GM23338 (cell line): ENCODE measurements at regions not wholly inside any gene's neighbourhood (a gene's known extent, or its start where the extent isn't known, plus 50 kb on each side); places are given as distances from the start of the nearest gene placed in this dataset.

Experiments used
- ATAC-seq: fragments of 200-7000 bp; cut with Tn5 transposase; 3 replicates; pipeline ENCODE4 v1.9.1; 2020
- DNase-seq: peaks from one replicate; pipeline ENCODE4 v3.0.0-alpha.2; 2015; ENCODE audit warnings: low spot score
- H2AFZ ChIP-seq: fragments of 200-600 bp; sonication (generic); 2 replicates; pipeline ENCODE4 v1.8.0; 2016; ENCODE audit warnings: antibody characterized with exemption, mild to moderate bottlenecking, moderate library complexity
- H3F3A ChIP-seq: fragments of 200-600 bp; sonication (generic); replicated peaks from 2 replicates; pipeline ENCODE4 v1.8.0; 2017; ENCODE audit warnings: antibody characterized with exemption, mixed run types, low read depth
- H3K27ac ChIP-seq: fragments of 200-600 bp; sonication (generic); 2 replicates; pipeline ENCODE4 v1.6.1; 2016; ENCODE audit warnings: low read depth
- H3K27me3 ChIP-seq: fragments of 200-600 bp; sonication (generic); 2 replicates; pipeline ENCODE4 v1.8.0; 2016; ENCODE audit warnings: mild to moderate bottlenecking, mixed run types, moderate library complexity; ENCODE audit not compliant: insufficient read depth
- H3K36me3 ChIP-seq: fragments of 200-600 bp; sonication (generic); 2 replicates; pipeline ENCODE4 v1.8.0; 2016; ENCODE audit warnings: mild to moderate bottlenecking; ENCODE audit not compliant: insufficient read depth
- H3K4me1 ChIP-seq: fragments of 200-600 bp; sonication (generic); 2 replicates; pipeline ENCODE4 v1.8.0; 2016; ENCODE audit warnings: mild to moderate bottlenecking, moderate library complexity; ENCODE audit not compliant: insufficient read depth
- H3K4me2 ChIP-seq: fragments of 200-600 bp; sonication (generic); 2 replicates; pipeline ENCODE4 v1.7.1; 2017; ENCODE audit warnings: mixed run types
- H3K4me3 ChIP-seq: fragments of 200-600 bp; sonication (generic); 2 replicates; pipeline ENCODE4 v1.6.1; 2016; ENCODE audit warnings: mixed run types
- H3K79me2 ChIP-seq: fragments of 200-600 bp; sonication (generic); replicated peaks from 2 replicates; pipeline ENCODE4 v1.8.0; 2017; ENCODE audit warnings: mild to moderate bottlenecking; ENCODE audit not compliant: insufficient read depth
- H3K9me2 ChIP-seq: fragments of 200-600 bp; sonication (generic); 2 replicates; pipeline ENCODE4 v1.8.0; 2017; ENCODE audit not compliant: insufficient read depth
- H4K20me1 ChIP-seq: fragments of 200-600 bp; sonication (generic); replicated peaks from 2 replicates; pipeline ENCODE4 v1.8.0; 2017; ENCODE audit warnings: mild to moderate bottlenecking; ENCODE audit not compliant: insufficient read depth
- H3K27ac Mint-ChIP-seq: 2 replicates; pipeline ENCODE4 v1.8.0; 2020; ENCODE audit warnings: inconsistent platforms, mild to moderate bottlenecking, moderate library complexity, mixed read lengths
- H3K27me3 Mint-ChIP-seq: 3 replicates; pipeline ENCODE4 v1.8.0; 2022; ENCODE audit warnings: low read depth, mild to moderate bottlenecking, moderate library complexity, mixed read lengths, inconsistent platforms; ENCODE audit not compliant: insufficient read depth, poor library complexity
- H3K36me3 Mint-ChIP-seq: 3 replicates; pipeline ENCODE4 v1.8.0; 2021; ENCODE audit warnings: low read depth, mild to moderate bottlenecking, inconsistent platforms, moderate library complexity, mixed read lengths
- H3K4me1 Mint-ChIP-seq: 3 replicates; pipeline ENCODE4 v1.8.0; 2020; ENCODE audit warnings: mild to moderate bottlenecking, inconsistent platforms, mixed read lengths
- H3K4me3 Mint-ChIP-seq: 3 replicates; pipeline ENCODE4 v1.8.0; 2021; ENCODE audit warnings: moderate library complexity, mild to moderate bottlenecking, inconsistent platforms, mixed read lengths
- H3K9me3 Mint-ChIP-seq: 3 replicates; pipeline ENCODE4 v1.8.0; 2020; ENCODE audit warnings: moderate library complexity, mild to moderate bottlenecking, inconsistent platforms, mixed read lengths
- CREB1 ChIP-seq: fragments of 250-450 bp; sonication (Bioruptor Pico); IDR thresholded peaks from 2 replicates; pipeline ENCODE4 v1.5.0; 2020; ENCODE audit warnings: low read depth, mild to moderate bottlenecking, moderate library complexity
- CTCF ChIP-seq, 2 experiments: fragments of 200-600 bp in 1 of 2; sonication (generic) in 1 of 2; conservative IDR thresholded peaks; 2 replicates each; pipeline versions ENCODE4 v1.5.1 to v1.6.1; 2016 to 2017; ENCODE audit warnings: antibody characterized with exemption in 2 of 2, low read depth in 2 of 2, mild to moderate bottlenecking in 2 of 2, moderate library complexity in 1 of 2
- ETS1 ChIP-seq: IDR thresholded peaks from 2 replicates; pipeline ENCODE4 v1.6.1; 2016; ENCODE audit warnings: antibody characterized with exemption
- EZH2 ChIP-seq: fragments of 200-600 bp; sonication (generic); IDR thresholded peaks from one replicate; pipeline ENCODE4 v1.8.0; 2017; ENCODE audit warnings: antibody characterized with exemption, mild to moderate bottlenecking, low read depth; ENCODE audit not compliant: unreplicated experiment
- EZH2phosphoT487 ChIP-seq: fragments of 200-600 bp; sonication (generic); IDR thresholded peaks from one replicate; pipeline ENCODE4 v1.8.1; 2018; ENCODE audit warnings: antibody characterized with exemption; ENCODE audit not compliant: unreplicated experiment
- JUNB ChIP-seq: IDR thresholded peaks from one replicate; pipeline ENCODE4 v1.6.1; 2016; ENCODE audit warnings: antibody characterized with exemption; ENCODE audit not compliant: unreplicated experiment
- NANOG ChIP-seq: IDR thresholded peaks from 2 replicates; pipeline ENCODE4 v1.6.1; 2016; ENCODE audit warnings: antibody characterized with exemption, borderline replicate concordance
- POLR2AphosphoS5 ChIP-seq: IDR thresholded peaks from 2 replicates; pipeline ENCODE4 v1.6.1; 2016; ENCODE audit warnings: antibody characterized with exemption, low read depth
- REST ChIP-seq: IDR thresholded peaks from one replicate; pipeline ENCODE4 v1.6.1; 2018; ENCODE audit warnings: antibody characterized with exemption; ENCODE audit not compliant: unreplicated experiment
- STAT1 ChIP-seq: IDR thresholded peaks from one replicate; pipeline ENCODE4 v1.6.1; 2016; ENCODE audit warnings: antibody characterized with exemption; ENCODE audit not compliant: unreplicated experiment
- ZNF114 ChIP-seq: fragments of 250-450 bp; sonication (Bioruptor Pico); IDR thresholded peaks from 2 replicates; pipeline ENCODE4 v1.5.0; 2020; ENCODE audit warnings: mild to moderate bottlenecking, moderate library complexity
- ZNF331 ChIP-seq: fragments of 250-450 bp; sonication (Bioruptor Pico); IDR thresholded peaks from 2 replicates; pipeline ENCODE4 v1.5.0; 2020; ENCODE audit warnings: low read depth, mild to moderate bottlenecking, moderate library complexity
- ZNF462 ChIP-seq: fragments of 250-450 bp; sonication (Bioruptor Pico); IDR thresholded peaks from 2 replicates; pipeline ENCODE4 v1.5.0; 2020; ENCODE audit warnings: mild to moderate bottlenecking, moderate library complexity

GRCh38 chr19:32105527-32106310 lies 239.7 kb upstream of the ZNF507 start:
- Mint-ChIP-seq H3K27ac (no peak overlapping the region), H3K4me1 (no peaks in the 10 kb centered on the region), H3K9me3 (peaks cover 5% of the 10 kb centered on the region; the same call in 1 of the 3 replicates), H3K36me3 (peaks cover 6% of the 10 kb centered on the region; the same call in 2 of the 3 replicates), H3K27me3 (peaks cover 1% of the 10 kb centered on the region), H3K4me3 (no peak overlapping the region)
- Histone ChIP-seq H3K4me2 (no peak overlapping the region), H3K36me3 (no peaks in the 10 kb centered on the region; the same call in 1 of the 2 replicates), H3K79me2 (no peaks in the 10 kb centered on the region), H3K27me3 (no peaks in the 10 kb centered on the region), H2AFZ (peak overlapping the region; percentile 85; the same call in 1 of the 2 replicates), H3K4me1 (no peaks in the 10 kb centered on the region), H3K9me2 (0 out of 2 replicates have a peak, but pooled peaks cover 4% of the 10 kb centered on the region), H3F3A (no peaks in the 10 kb centered on the region), H3K27ac (no peak overlapping the region), H3K4me3 (no peak overlapping the region), H4K20me1 (no peaks in the 10 kb centered on the region)
- DNase-seq (no peak), ATAC-seq (no peak)
- TF ChIP-seq ETS1 (no peak), EZH2 (no peak), JUNB (no peak), POLR2AphosphoS5 (no peak), CREB1 (no peak), ZNF114 (no peak), EZH2phosphoT487 (no peak), ZNF331 (no peak), STAT1 (no peak), NANOG (no peak), CTCF (conservative IDR thresholded peaks at IDR 0.05; ENCODE audit: low read depth in 2 of 2) (no peak), ZNF462 (no peak), REST (no peak)
